DND-41 (cell line): ENCODE measurements at regions not wholly inside any gene's neighbourhood (a gene's known extent, or its start where the extent isn't known, plus 50 kb on each side); places are given as distances from the start of the nearest gene placed in this dataset.
A peak's percentile ranks its signal among the peaks of the same experiment; 100 is the strongest.

Experiments
- ATAC-seq: fragments of 200-7000 bp; cut with Tn5 transposase; 3 replicates; pipeline ENCODE4 v1.9.1; 2021; ENCODE audit warnings: low read depth; ENCODE audit not compliant: insufficient read depth
- DNase-seq: peaks from one replicate; pipeline ENCODE4 v3.0.0-alpha.2; 2020
- H2AFZ ChIP-seq: 2 replicates; pipeline ENCODE4 v1.6.0; 2012; ENCODE audit warnings: low read depth, low read length
- H3K27ac ChIP-seq: 2 replicates; pipeline ENCODE4 v1.5.1; 2012; ENCODE audit warnings: low read length, inconsistent platforms
- H3K27me3 ChIP-seq: fragments of 200-600 bp; sonication (generic); 2 replicates; pipeline ENCODE4 v1.6.0; 2012; ENCODE audit warnings: low read length, mild to moderate bottlenecking, inconsistent platforms; ENCODE audit not compliant: insufficient read depth, poor library complexity
- H3K36me3 ChIP-seq: 2 replicates; pipeline ENCODE4 v1.5.1; 2012; ENCODE audit warnings: low read length, inconsistent platforms; ENCODE audit not compliant: insufficient read depth
- H3K4me1 ChIP-seq: 2 replicates; pipeline ENCODE4 v1.5.1; 2012; ENCODE audit warnings: mild to moderate bottlenecking, low read length; ENCODE audit not compliant: insufficient read depth
- H3K4me2 ChIP-seq: 2 replicates; pipeline ENCODE4 v1.6.0; 2012; ENCODE audit warnings: mild to moderate bottlenecking, moderate library complexity, low read length, inconsistent platforms; ENCODE audit not compliant: insufficient read depth
- H3K4me3 ChIP-seq, 2 experiments: fragments of 200-600 bp in 1 of 2; shearing (Covaris generic) in 1 of 2; 2 replicates each; pipeline ENCODE4 v1.5.1; 2012 to 2016; ENCODE audit warnings: inconsistent platforms in 2 of 2, low read length in 2 of 2, mild to moderate bottlenecking in 2 of 2, low read depth in 1 of 2, moderate library complexity in 1 of 2
- H3K79me2 ChIP-seq: 2 replicates; pipeline ENCODE4 v1.6.0; 2012; ENCODE audit warnings: low read length, inconsistent platforms; ENCODE audit not compliant: insufficient read depth
- H3K9ac ChIP-seq: 2 replicates; pipeline ENCODE4 v1.6.0; 2012; ENCODE audit warnings: low read depth, mild to moderate bottlenecking, inconsistent platforms, low read length, moderate library complexity
- H3K9me3 ChIP-seq: 2 replicates; pipeline ENCODE4 v1.5.1; 2012; ENCODE audit warnings: low read length, moderate library complexity, mild to moderate bottlenecking, inconsistent platforms; ENCODE audit not compliant: insufficient read depth, severe bottlenecking
- H4K20me1 ChIP-seq: 2 replicates; pipeline ENCODE4 v1.6.0; 2012; ENCODE audit warnings: low read length; ENCODE audit not compliant: insufficient read depth
- CTCF ChIP-seq: IDR thresholded peaks from 2 replicates; pipeline ENCODE4 v1.5.1; 2012; ENCODE audit warnings: borderline replicate concordance, low read length, moderate library complexity, mild to moderate bottlenecking; ENCODE audit not compliant: poor library complexity, severe bottlenecking; ENCODE audit errors: extremely low read depth
- EZH2 ChIP-seq: IDR thresholded peaks from 3 replicates; pipeline ENCODE4 v1.6.1; 2012; ENCODE audit warnings: borderline replicate concordance, low read depth, mild to moderate bottlenecking, moderate library complexity, low read length, inconsistent platforms; ENCODE audit not compliant: severe bottlenecking

- Histone ChIP-seq H3K9ac (no peak overlapping the region), H3K4me3 (no peak overlapping the region), H3K4me1 (peaks cover 31% of the 10 kb centered on the region), H3K27ac (no peak overlapping the region), H3K9me3 (no peaks in the 10 kb centered on the region), H2AFZ (no peak overlapping the region), H3K36me3 (no peaks in the 10 kb centered on the region), H3K79me2 (no peaks in the 10 kb centered on the region), H4K20me1 (no peaks in the 10 kb centered on the region), H3K4me2 (no peak overlapping the region), H3K27me3 (no peaks in the 10 kb centered on the region)
- ATAC-seq (no peak), DNase-seq (no peak)
- TF ChIP-seq CTCF = no peak
- TF ChIP-seq EZH2 = no peak
Observed at GRCh38 chr1:234768171-234768568, 158.2 kb upstream of the IRF2BP2 start.

- no peaks in the 10 kb centered on the region for H3K9me3 ChIP-seq
- no peaks in the 10 kb centered on the region for H3K36me3 ChIP-seq
- H3K4me1 ChIP-seq = peaks cover 9% of the 10 kb centered on the region; the same call in 1 of the 2 replicates
- no peaks in the 10 kb centered on the region for H3K79me2 ChIP-seq
- no peaks in the 10 kb centered on the region for H4K20me1 ChIP-seq
- no peak overlapping the region for H3K4me3 ChIP-seq
- no peak overlapping the region for H3K4me2 ChIP-seq
- no peak overlapping the region for H2AFZ ChIP-seq
- H3K27me3 ChIP-seq = no peaks in the 10 kb centered on the region
- DNase-seq (no peak), ATAC-seq (no peak)
- TF ChIP-seq CTCF (no peak), EZH2 (no peak)
- H3K27ac ChIP-seq = no peak overlapping the region
- no peak overlapping the region for H3K9ac ChIP-seq
Observed at GRCh38 chr1:234765672-234766071, 155.7 kb upstream of the IRF2BP2 start.

GRCh38 chr1:234765181-234765580 lies 155.2 kb upstream of the IRF2BP2 start:
- no peaks in the 10 kb centered on the region for H3K27me3 ChIP-seq
- no peak overlapping the region for H3K4me2 ChIP-seq
- H3K9me3 ChIP-seq = no peaks in the 10 kb centered on the region
- H3K79me2 ChIP-seq = no peaks in the 10 kb centered on the region
- peaks cover 10% of the 10 kb centered on the region for H3K4me1 ChIP-seq
- H3K36me3 ChIP-seq = no peaks in the 10 kb centered on the region
- ATAC-seq (no peak), DNase-seq (no peak)
- TF ChIP-seq CTCF (no peak), EZH2 (no peak)
- H3K9ac ChIP-seq = no peak overlapping the region
- H2AFZ ChIP-seq = no peak overlapping the region
- no peak overlapping the region for H3K27ac ChIP-seq
- no peak overlapping the region for H3K4me3 ChIP-seq
- no peaks in the 10 kb centered on the region for H4K20me1 ChIP-seq

GRCh38 chr1:234763910-234764309 lies 153.9 kb upstream of the IRF2BP2 start:
- Histone ChIP-seq H3K36me3 (no peaks in the 10 kb centered on the region), H3K9me3 (no peaks in the 10 kb centered on the region), H3K27me3 (no peaks in the 10 kb centered on the region), H3K27ac (no peak overlapping the region), H2AFZ (no peak overlapping the region), H3K79me2 (no peaks in the 10 kb centered on the region), H3K4me3 (no peak overlapping the region), H3K4me2 (no peak overlapping the region), H3K9ac (no peak overlapping the region), H4K20me1 (no peaks in the 10 kb centered on the region), H3K4me1 (peaks cover 16% of the 10 kb centered on the region)
- ATAC-seq = peak; percentile 66
- TF ChIP-seq EZH2 (no peak), CTCF (no peak)
- no peak for DNase-seq
